Pancreas (tissue), 10 donors: ENCODE measurements at regions not wholly inside any gene's neighbourhood (a gene's known extent, or its start where the extent isn't known, plus 50 kb on each side); places are given as distances from the start of the nearest gene placed in this dataset.
A peak's percentile ranks its signal among the peaks of the same experiment; 100 is the strongest.

Source experiments
- ATAC-seq, 4 donors: fragments of 200-7000 bp; cut with Tn5 transposase; one replicate each; pipeline versions ENCODE4 v1.8.0 to v1.9.1; 2020; ENCODE audit warnings: mild to moderate bottlenecking in 4 of 4, moderate library complexity in 4 of 4
- DNase-seq, 6 donors: peaks; one replicate each; pipeline ENCODE4 v3.0.0-alpha.2; 2020
- FAIRE-seq: peaks from 2 replicates; lab custom pipeline; 2012; peaks lifted over from hg19 to GRCh38; lab: Jason Lieb, UNC
- H3K27ac ChIP-seq, 4 donors: fragments of 200-600 bp; sonication (generic); 1 replicate in 3 of 4; 2 replicates in 1 of 4; pipeline versions ENCODE4 v1.5.0 to v1.8.0; 2020
- H3K27me3 ChIP-seq, 4 donors: fragments of 200-600 bp; one replicate each; pipeline ENCODE4 v1.8.0; 2021
- H3K36me3 ChIP-seq, 3 donors: fragments of 200-600 bp; sonication (generic) in 1 of 3; one replicate each; pipeline versions ENCODE4 v1.5.0 to v1.8.0; 2020 to 2021
- H3K4me1 ChIP-seq, 3 donors: fragments of 200-600 bp; one replicate each; pipeline ENCODE4 v1.8.0; 2021
- H3K4me3 ChIP-seq, 4 donors: fragments of 200-600 bp; sonication (generic) in 2 of 4; one replicate each; pipeline versions ENCODE4 v1.5.0 to v1.8.0; 2020 to 2021
- H3K9me3 ChIP-seq, 4 donors: fragments of 200-600 bp; one replicate each; pipeline ENCODE4 v1.8.0; 2021
- WGBS, 2 donors: extraction: QIAGEN DNeasy Blood & Tissue Kit; methylation state at CpG; one replicate each; pipeline ENCODE4 v1.1.7; 2013; 5-methylcytosine and 5-hydroxymethylcytosine counted together
- intact Hi-C, 3 donors: fragments of 100-400 bp; cut with DNase I; formaldehyde crosslinking; loops; one replicate each; pipeline versions ENCODE4 v1.11.1 to v1.14.2; 2022
- TF ChIP-seq, protein P1 (sequence below), 4 donors: fragments of 200-600 bp; sonication (generic) in 3 of 4; IDR thresholded peaks; one replicate each; pipeline versions ENCODE4 v1.5.0 to v1.8.0; 2021; ENCODE audit warnings: antibody characterized with exemption in 4 of 4
- donor health status: healthy with polysubstance abuse.
- donor health status: DM: no; HTN: no; CAD: no; lungs with moderate emphysema.
- donor health status: DM: no; HTN: no; CAD: no.
- donor health status: control.
- donor health status: control.
- donor health status: Bipolar disorder and iron deficiency.
- donor health status: DM: yes; HTN: yes; CAD: no.
- donor health status: DM: no; HTN: no; CAD: no.
- donor health status: DM: no; HTN: no; CAD: no.
- donor health status: DM: yes; HTN: yes; CAD: no.

DNA sequence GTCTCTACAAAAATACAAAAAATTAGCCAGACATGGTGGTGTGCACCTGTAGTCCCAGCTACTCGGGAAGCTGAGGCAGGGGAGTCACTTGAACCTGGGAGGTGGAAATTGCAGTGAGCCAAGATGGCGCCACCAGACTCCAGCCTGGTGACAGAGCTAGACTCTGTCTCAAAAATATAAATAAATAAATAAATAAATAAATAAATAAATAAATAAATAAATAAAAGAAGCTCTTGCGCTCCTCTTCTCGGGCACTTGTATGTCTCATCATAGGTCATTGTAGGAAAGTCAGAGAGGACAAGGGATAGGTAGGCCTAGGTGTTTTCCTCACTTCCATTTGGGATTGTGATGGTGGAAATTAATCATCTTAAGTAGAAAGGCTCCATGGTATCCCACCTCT lies 252.8 kb downstream of the PIK3R1 start:
- intact Hi-C loops: loop anchor here in 1 of 3 donors (10.0 kb wide), 1 partner anchor 174 kb away; no protein-coding TSS in a partner anchor
- Histone ChIP-seq H3K27me3 (no peaks in the 10 kb centered on the region), H3K27ac (no peak overlapping the region), H3K4me3 (no peak overlapping the region), H3K4me1 (no peaks in the 10 kb centered on the region), H3K36me3 (no peaks in the 10 kb centered on the region), H3K9me3 (no peaks in the 10 kb centered on the region)
- no peak for FAIRE-seq
- DNase-seq: no peak
- WGBS, 2 donors: 97 to 98% methylated on average over 4 of the region's 4 CpGs
- ATAC-seq: no peak
- TF ChIP-seq, protein P1, sequence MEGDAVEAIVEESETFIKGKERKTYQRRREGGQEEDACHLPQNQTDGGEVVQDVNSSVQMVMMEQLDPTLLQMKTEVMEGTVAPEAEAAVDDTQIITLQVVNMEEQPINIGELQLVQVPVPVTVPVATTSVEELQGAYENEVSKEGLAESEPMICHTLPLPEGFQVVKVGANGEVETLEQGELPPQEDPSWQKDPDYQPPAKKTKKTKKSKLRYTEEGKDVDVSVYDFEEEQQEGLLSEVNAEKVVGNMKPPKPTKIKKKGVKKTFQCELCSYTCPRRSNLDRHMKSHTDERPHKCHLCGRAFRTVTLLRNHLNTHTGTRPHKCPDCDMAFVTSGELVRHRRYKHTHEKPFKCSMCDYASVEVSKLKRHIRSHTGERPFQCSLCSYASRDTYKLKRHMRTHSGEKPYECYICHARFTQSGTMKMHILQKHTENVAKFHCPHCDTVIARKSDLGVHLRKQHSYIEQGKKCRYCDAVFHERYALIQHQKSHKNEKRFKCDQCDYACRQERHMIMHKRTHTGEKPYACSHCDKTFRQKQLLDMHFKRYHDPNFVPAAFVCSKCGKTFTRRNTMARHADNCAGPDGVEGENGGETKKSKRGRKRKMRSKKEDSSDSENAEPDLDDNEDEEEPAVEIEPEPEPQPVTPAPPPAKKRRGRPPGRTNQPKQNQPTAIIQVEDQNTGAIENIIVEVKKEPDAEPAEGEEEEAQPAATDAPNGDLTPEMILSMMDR (IDR thresholded peaks at IDR 0.05): no peak

- Histone ChIP-seq H3K9me3 (no peaks in the 10 kb centered on the region), H3K27ac (no peak overlapping the region), H3K4me1 (no peaks in the 10 kb centered on the region), H3K27me3 (no peaks in the 10 kb centered on the region), H3K36me3 (no peaks in the 10 kb centered on the region), H3K4me3 (no peak overlapping the region)
- intact Hi-C loops: no loop called here
- no peak for FAIRE-seq
- 83 to 84% methylated on average over 7 of the region's 7 CpGs for WGBS, 2 donors
- DNase-seq: no peak
- TF ChIP-seq, protein P1 (IDR thresholded peaks at IDR 0.05): no peak
- no peak for ATAC-seq
Measured at GRCh38 chr5:68475476-68475983, 260.0 kb downstream of the PIK3R1 start.

DNA sequence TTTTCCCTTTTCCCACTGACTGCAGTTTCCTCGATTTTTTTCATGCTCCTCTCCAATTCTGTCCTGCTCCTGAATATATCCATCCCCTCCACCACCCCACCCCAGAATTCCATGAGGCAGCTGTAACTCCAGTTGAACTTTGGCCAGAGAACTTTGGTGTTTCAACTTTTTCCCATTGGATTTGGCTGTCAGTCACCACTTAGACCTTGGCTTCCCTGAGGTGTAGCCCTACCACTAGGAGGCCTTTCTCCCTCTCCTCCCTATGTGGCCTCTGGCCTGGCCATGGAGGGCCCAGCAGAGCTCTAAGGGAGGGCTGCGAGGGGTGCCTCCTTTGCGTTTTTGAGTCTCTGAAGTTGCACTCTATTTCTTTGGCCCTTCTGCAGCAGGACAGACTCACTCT lies 261.3 kb downstream of the PIK3R1 start:
- no peaks in the 10 kb centered on the region for H3K36me3 ChIP-seq
- no peaks in the 10 kb centered on the region for H3K9me3 ChIP-seq
- intact Hi-C loops: no loop called here
- H3K4me1 ChIP-seq: no peaks in the 10 kb centered on the region
- FAIRE-seq: no peak
- 82 to 89% methylated on average over 3 of the region's 3 CpGs for WGBS, 2 donors
- TF ChIP-seq, protein P1 (IDR thresholded peaks at IDR 0.05): no peak
- DNase-seq: no peak
- no peak for ATAC-seq
- no peak overlapping the region for H3K4me3 ChIP-seq
- H3K27me3 ChIP-seq: no peaks in the 10 kb centered on the region
- H3K27ac ChIP-seq: no peak overlapping the region

DNA sequence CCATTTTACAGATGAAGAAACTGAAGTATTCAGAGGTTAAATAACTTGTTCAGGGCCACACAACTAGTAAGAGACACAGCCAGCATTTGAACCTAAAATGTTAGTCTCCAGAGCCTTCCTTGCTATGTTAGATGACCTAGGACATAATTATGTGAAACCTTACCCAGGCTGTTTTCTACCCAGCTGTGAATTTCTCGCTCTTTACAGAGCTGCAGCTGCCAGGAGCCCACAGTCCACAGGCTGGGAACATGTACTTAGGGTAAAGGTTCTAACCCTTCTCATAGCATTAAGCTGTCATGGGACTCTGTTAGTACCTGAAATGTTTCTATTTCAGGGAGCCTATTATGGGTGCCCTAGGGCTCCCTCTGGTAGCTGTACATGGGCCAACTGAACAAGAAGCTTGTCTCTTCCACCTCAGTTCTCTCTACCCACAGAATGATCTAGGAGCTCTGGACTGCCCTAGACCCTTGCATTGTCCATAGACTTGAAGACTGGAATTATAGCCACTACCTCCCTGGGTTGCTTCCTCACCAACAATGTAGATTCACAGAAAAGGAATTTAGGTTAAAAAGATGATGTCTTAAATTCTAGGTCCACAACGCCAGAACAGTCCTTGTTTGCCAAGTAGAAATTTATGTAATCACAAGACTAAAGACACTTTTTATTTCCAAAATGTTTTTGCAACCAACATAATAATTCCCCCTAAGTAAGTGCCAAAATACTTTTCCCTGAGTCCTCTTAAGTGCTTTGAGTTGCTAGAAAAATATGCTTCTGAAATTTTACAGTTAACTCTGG lies 262.9 kb downstream of the PIK3R1 start:
- peak in 1 of 4 donors; percentile 44 for ATAC-seq
- FAIRE-seq: no peak

More for the DNA sequence above, 262.9 kb downstream of the PIK3R1 start:
- intact Hi-C loops: no loop called here
- WGBS, 2 donors: 77 to 87% methylated on average over 2 of the region's 2 CpGs
- no peak for DNase-seq
- Histone ChIP-seq H3K27ac (no peak overlapping the region), H3K4me3 (no peak overlapping the region), H3K27me3 (no peaks in the 10 kb centered on the region), H3K4me1 (no peaks in the 10 kb centered on the region), H3K9me3 (no peaks in the 10 kb centered on the region), H3K36me3 (no peaks in the 10 kb centered on the region)
- TF ChIP-seq, protein P1 (IDR thresholded peaks at IDR 0.05): no peak
